ENCODE measurements at regions not wholly inside any gene's neighbourhood (a gene's known extent, or its start where the extent isn't known, plus 50 kb on each side); places are given as distances from the start of the nearest gene placed in this dataset.

DNA sequence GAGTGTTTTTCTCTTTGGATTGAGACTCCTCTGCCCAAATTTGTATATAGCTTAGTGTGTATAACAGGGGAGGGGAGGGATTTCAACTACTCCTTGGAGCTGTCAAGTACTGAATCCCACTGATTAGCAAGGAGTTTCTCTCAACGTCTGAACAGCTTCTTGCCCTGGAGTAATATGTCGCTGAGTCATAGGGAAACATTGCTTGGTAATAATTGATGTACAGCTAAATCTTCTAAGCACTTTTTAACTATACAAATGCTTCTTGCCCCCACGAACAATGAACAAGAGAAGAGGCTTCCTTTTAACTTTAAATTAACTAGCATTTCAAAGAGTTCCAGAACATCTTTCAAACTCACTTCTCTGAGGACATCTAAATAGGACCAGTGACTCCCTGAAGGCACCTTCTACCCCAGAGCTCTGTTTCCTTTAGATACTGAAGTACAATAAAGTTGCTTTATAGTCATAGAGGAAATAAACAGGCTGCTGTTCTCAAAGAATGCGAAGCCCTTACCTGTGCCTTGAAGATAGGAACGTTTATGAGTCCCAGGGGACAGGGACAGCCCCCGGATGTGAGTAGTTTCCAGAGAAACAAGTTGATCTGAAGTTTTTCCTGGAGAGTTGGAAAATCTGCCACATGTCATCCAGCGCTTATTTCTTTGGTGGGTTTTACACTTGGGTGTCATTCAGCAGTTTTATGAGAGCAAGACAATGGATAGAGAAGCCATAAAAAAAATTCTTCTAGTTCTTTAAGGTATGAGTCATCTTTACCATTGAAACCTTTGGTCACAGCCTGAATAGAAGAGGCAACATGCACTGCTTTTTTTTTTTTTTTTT, 462.5 kb upstream of the BTBD3 start:
- no peak overlapping the region for H3K4me3 ChIP-seq (replicated peaks; ENCODE audit: low read depth, low read length)
- DNase-seq (ENCODE audit: low read depth), result peak; percentile 79
- TF ChIP-seq, protein P1, sequence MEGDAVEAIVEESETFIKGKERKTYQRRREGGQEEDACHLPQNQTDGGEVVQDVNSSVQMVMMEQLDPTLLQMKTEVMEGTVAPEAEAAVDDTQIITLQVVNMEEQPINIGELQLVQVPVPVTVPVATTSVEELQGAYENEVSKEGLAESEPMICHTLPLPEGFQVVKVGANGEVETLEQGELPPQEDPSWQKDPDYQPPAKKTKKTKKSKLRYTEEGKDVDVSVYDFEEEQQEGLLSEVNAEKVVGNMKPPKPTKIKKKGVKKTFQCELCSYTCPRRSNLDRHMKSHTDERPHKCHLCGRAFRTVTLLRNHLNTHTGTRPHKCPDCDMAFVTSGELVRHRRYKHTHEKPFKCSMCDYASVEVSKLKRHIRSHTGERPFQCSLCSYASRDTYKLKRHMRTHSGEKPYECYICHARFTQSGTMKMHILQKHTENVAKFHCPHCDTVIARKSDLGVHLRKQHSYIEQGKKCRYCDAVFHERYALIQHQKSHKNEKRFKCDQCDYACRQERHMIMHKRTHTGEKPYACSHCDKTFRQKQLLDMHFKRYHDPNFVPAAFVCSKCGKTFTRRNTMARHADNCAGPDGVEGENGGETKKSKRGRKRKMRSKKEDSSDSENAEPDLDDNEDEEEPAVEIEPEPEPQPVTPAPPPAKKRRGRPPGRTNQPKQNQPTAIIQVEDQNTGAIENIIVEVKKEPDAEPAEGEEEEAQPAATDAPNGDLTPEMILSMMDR (IDR thresholded peaks at IDR 0.05; ENCODE audit: low read length, missing control alignments), result no peak

DNA sequence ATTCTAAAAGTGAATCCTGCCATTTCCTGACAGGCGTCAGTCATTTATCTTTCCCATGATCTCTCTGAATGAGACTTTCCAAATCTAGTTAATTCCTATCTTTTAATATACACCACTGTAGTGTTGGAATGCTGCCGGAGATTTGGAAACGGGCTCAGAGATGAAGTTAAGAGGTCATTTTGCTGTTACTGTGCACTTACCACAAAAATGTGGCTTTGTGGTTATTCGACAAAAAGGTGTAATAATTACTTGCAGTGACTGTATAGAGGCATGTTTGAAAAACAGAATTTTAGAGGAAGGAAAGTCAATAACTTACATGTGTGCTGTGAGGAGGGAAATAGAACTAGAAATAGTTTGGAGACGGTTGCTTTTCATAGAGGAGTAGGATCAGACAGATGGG, 460.2 kb upstream of the BTBD3 start:
- H3K4me3 ChIP-seq (replicated peaks; ENCODE audit: low read depth, low read length), result no peak overlapping the region
- TF ChIP-seq, protein P1 (IDR thresholded peaks at IDR 0.05; ENCODE audit: low read length, missing control alignments), result no peak
- DNase-seq (ENCODE audit: low read depth), result peak; percentile 5

DNA sequence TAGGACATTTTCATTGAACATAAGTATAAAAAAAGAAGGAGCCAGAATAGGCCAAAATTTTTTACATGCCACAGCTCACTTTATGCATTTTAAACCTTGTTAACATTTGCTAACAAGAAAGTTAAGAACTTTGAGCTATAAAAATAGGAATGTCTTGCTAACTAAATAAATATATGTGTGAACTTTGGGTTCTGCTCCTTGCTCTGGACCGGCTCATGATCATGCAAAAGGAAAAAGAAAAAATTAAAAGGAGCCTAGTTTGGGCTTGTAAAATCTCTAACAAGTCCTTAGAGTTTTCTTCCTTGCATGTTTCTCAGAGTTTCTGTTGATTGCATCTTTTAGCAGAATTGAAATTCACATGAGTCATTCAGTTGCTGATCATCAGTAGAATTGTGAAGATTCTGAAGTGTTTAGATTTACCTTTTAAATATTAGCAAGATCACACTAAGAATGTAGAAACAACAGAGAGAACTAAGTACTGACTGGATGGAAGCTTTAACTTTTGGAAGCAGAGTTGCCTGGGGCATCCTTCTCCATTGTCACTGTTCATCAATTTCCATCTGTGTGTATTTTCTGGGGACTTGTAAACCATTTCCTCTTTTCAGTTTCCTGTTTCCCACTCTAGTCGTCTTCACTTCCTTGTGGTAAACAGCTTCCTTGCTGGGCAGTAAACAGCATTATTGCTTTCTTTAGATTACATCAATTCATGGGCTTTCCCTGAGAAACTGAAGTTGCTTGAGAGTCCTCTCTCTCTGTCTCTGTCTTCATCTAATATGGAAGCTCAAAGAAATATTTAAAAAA, 458.4 kb upstream of the BTBD3 start:
- peak; percentile 4 for DNase-seq (ENCODE audit: low read depth)
- TF ChIP-seq, protein P1 (IDR thresholded peaks at IDR 0.05; ENCODE audit: low read length, missing control alignments), result no peak
- H3K4me3 ChIP-seq (replicated peaks; ENCODE audit: low read depth, low read length), result no peak overlapping the region

DNA sequence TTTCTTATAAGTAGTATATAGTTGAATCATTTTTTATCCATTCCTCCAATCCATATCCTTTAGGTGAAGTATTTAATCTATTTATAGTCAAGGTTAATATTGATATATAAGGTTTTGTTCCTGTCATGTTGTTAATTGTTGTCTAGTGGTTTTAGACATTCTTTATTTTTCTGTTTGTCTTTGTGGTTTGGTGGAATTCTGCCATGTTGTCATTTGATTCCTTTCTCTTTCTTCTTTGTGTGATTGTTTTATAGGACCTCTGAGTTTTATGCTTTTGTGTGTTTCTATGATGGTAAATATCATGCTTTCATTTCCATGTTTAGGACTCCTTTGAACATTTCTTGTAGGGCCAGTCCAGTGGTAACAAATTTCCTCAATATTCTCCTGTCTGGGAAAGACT, 450.3 kb upstream of the BTBD3 start:
- TF ChIP-seq, protein P1 (IDR thresholded peaks at IDR 0.05; ENCODE audit: low read length, missing control alignments), result no peak
- no peak overlapping the region for H3K4me3 ChIP-seq (replicated peaks; ENCODE audit: low read depth, low read length)
- no peak for DNase-seq (ENCODE audit: low read depth)

DNA sequence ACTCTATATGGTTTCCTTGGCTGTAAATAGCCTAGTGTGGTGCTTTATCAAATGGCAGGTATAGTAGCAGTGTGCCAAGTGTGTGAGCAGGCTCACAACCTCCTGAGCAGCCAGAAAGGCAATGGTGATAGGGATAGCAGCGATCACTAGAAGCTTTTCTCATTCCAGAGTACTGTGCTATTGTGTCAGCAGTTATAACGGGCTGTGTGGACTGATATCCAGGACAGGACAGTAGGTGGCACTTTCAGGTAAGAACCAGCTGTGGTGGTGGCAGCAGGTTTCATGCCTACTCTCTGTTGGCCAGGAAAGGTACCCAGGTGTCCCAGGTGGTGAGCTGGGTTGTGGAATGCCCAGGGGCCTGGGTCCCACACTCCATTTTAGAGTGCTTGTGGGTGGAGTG, 448.8 kb upstream of the BTBD3 start:
- TF ChIP-seq, protein P1 (IDR thresholded peaks at IDR 0.05; ENCODE audit: low read length, missing control alignments), result no peak
- no peak for DNase-seq (ENCODE audit: low read depth)
- H3K4me3 ChIP-seq (replicated peaks; ENCODE audit: low read depth, low read length), result no peak overlapping the region

DNA sequence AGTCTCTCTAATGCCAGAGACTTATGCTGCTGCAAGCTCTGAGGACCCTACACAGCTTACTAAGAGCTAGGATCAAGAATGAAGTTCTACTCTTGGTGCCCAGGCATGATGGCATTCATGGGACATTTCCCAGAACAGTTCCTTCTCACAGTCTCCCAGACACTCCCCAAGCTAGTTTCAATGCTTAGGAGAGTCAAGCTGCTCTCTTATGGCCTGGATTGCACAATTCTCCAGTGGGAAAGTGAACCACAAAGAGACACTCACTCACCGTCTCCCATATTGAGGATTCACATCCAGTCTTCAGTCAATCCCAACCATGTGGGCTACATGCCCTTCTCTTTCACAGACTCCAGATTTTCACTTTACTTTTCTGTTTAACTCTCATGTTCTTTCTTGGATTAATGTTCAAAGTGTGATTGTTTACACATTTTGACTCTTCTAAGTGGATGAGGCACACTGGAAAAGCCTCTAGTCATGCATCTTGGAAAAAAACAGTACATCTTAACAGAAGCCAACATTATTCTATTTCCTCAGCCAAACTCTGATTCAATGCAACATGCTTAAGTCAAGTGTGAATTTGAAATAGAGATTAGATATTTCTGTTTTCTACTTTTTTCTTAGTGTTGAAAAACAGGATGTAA, 447.8 kb upstream of the BTBD3 start:
- peak; percentile 3 for DNase-seq (ENCODE audit: low read depth)
- TF ChIP-seq, protein P1 (IDR thresholded peaks at IDR 0.05; ENCODE audit: low read length, missing control alignments), result no peak

More for the DNA sequence above, 447.8 kb upstream of the BTBD3 start:
- no peak overlapping the region for H3K4me3 ChIP-seq (replicated peaks; ENCODE audit: low read depth, low read length)

Measured in fibroblast of pulmonary artery (primary cell).